C1 segment of cervical spinal cord (tissue), 14 donors: ENCODE measurements at regions not wholly inside any gene's neighbourhood (a gene's known extent, or its start where the extent isn't known, plus 50 kb on each side); places are given as distances from the start of the nearest gene placed in this dataset.
"Not testable (repeated sequence)": the region's sequence is repeated elsewhere in the genome, so short reads cannot be mapped to it uniquely, and the experiment has no call there.

Experiments used
- DNase-seq, 14 donors: peaks; one replicate each; lab custom pipeline; 2025; lab: John Stamatoyannopoulos, UW

DNA sequence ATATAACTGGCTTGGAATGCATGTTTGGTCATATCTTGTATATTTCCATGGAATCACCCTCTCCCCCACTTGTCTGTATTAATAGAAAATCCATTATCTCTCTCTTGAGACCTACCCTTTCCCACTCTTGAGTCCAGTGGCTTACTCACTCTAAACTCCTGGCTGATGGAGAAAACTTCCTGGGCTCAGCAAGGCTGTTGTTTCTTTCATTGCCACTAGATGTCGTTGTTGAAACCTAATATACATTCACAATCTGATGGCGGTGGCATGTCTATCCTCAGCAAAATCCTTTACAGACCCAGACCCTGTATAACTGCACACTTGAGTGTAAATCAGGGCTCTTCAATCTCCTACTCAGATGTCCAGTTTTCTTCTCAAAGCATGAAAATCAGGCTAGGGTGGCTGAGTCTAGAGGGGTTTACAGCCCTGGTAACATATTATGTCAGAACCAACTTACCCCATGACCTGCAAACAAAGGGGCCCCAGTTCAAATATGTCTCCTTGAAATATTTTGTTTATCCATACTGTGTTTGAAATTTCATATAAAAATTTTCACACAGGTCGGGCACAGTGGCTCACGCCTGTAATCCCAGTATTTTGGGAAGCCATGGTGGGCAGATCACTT is 70.0 kb upstream of the FAM241A start:
- DNase-seq = no peak

DNA sequence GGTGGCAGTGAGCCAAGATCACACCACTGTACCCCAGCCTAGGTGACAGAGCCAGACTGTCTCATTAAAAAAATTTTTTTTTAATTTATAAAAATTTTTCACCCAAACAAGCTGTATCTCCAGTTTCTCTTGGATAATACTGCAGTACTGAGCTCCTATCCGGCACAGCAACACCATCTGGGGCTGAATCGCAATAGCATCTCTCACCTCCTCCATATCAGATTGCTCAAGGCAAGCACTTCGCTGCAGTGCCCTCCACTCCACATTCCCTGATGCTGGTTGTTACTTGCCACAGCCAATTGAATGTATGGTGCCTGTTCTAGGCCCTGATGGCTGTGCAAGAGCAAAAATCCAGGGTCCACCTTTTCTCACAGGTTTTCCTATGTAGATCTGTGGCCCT is 69.3 kb upstream of the FAM241A start:
- no peak for DNase-seq

DNA sequence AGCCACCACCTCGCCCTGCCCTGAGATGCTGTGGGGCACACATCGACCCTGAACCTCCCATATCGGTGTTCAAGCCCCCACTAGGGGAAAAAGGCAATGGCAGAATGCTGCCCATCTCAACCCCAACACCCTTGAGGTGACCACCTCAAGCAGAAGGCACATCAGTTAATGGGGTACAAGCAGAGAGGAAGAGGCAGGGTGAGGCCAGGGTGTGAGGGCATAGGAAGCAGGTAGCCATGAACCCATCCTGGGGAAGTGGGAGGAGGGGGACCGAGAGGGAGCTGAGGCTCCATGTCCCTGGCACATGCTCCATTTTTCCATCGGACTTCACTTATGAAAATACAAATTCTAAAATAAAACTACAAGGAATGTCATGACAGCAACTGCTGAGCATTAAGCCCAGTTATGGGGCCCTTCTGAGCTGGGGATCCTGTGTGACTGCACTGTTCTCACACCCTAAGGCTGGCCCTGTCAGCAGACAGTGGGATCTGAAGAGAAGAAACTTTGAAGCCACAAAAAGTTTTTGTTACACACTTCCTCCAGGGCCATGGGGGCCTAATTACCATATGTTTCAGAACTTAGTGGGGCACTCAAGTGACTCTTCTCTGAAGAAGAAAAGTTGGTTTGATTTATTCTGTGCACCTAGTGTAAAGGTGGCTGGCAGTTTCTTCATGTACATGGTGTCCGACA is 68.2 kb upstream of the FAM241A start:
- no peak for DNase-seq

DNA sequence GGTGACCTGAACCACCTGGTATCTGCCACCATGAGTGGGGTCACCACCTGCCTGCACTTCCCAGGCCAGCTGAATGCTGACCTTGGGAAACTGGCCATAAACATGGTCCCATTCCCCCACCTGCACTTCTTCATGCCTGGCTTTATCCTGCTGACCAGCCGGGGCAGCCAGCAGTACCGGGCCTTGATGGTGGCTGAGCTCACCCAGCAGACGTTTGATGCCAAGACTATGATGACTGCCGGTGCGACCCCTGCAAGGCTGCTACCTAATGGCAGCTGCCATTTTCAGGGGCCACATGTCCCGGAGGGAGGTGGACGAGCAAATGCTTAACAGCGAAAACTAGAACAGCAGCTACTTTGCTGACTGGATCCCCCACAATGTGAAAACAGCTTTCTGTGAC is 67.5 kb upstream of the FAM241A start:
- DNase-seq = no peak

DNA sequence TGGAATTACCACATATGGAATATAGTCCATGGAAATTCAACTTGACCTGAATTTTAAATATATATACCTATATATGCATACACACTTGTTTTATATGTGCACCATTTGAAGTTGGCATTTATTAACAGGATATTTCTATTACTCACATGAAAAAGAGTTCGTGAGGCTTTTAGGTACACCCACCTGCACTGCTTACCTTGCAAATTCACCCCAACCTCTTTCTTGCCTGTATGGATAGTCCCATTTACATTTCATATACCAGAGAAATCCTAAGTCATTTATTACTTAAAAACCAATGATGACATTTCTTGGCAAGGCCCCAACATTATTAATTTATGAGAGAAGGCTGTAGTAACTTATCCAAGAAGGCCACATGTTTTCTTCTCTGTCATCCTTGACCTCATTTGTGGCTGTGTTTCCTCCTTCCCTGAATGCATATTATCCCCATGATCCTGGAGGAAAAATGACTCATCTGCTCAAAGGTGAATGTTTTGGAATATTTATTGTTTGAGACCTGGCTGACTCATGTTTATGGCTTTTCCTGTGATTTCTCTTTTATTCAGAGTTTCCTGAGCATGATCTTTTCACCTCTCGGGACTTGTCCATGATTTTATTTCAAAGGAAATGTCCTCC is 62.2 kb upstream of the FAM241A start:
- DNase-seq = no peak

DNA sequence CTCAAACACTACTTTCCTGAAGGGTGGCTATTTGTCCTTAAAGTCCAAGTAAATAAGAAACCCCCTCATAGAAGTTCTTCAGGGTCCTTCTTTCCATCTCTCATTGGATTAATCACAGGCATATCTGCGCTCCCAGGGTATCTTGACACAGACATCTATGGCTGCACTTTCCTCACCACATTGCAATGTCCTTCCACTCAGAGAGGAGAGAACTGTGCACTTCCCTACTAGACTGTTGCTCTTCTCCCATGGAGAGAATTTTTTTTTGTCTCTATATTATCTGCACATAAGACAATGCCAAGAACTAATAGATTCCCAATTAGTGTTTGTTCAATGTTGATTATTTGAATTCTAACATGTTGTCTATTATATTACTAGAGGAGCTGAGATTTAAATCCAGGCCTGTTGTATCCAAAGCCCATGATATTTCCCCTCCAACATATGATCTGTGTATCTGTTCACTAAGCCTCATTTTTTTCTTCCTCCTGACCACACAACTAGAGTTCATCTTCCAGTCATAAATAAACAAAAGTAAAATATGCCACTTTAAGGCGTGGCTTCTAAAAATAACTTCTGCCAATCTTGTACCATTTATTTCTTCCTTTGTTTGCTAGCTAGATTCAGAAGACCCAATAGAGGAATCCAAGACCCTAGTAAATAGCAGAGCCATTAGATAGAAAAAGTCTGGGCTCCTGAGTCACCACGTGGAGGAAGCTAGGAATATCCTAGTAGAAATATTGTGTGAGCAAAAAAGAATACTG is 61.5 kb upstream of the FAM241A start:
- no peak for DNase-seq

DNA sequence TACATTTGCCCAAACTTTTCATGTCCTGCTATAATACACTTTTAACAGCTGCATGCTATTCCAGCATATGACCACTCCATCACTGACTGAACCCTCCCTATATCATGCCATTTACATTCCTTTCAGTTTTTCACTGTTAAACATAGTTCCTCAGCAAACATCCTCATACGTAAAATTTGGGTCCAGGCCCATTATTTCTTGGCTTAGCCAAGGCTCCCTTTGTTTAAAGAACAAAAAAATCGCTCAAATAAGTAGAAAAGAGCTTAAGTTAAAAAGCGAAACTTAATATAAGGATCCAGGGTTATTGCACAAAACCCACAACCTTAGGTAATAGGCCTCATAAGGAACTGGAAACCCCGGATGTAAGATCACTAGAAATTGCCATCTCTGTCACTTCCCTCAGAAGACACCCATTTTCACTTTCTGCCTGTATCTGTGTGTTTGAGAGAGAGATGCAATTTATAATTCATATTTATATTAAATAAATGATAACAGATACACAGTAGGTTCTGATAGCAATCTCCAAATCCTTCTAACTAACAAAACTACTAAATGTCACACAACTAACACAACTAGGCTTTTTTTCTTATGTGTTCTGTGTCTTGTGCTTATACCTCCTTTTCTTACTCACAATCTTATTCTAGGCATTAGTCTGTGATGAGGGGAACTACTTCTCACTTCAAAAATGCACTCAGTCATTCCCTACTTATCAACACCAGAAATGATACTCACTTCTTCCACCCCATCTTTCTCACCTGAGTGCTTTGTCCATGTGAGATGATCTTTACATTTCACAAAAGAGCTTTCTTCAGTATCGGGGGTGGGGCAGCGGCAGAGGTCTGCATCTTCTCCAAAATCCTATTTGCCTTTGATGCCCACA is 59.9 kb upstream of the FAM241A start:
- no peak for DNase-seq

DNA sequence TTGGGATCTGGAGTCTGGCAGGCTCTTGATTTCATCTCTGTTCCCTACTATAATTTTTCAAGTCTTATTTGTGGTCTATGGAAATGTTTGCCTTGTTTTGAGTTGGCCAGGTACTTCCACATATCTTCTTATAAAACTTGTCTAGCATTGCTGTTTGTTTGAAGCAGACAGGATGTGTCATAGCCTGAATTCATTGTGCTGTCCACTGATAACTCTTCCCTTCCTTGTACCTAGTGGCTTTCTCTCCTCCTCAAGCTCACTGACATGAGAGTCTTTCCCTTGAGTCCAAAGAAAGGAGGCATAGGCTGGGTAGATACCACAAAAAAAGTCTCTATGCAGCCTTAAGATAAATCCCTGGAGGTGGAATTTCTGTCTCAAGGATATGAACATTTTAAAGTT is 59.2 kb upstream of the FAM241A start:
- DNase-seq = no peak

DNA sequence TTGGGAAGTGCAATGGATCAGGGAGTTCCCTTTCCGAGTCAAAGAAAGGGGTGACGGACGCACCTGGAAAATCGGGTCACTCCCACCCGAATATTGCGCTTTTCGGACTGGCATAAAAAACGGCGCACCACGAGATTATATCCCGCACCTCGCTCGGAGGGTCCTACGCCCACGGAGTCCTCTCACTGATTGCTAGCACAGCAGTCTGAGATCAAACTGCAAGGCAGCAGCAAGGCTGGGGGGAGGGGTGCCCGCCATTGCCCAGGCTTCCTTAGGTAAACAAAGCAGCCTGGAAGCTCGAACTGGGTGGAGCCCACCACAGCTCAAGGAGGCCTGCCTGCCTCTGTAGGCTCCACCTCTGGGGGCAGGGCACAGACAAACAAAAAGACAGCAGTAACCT is 58.6 kb upstream of the FAM241A start:
- not testable (repeated sequence) for DNase-seq

DNA sequence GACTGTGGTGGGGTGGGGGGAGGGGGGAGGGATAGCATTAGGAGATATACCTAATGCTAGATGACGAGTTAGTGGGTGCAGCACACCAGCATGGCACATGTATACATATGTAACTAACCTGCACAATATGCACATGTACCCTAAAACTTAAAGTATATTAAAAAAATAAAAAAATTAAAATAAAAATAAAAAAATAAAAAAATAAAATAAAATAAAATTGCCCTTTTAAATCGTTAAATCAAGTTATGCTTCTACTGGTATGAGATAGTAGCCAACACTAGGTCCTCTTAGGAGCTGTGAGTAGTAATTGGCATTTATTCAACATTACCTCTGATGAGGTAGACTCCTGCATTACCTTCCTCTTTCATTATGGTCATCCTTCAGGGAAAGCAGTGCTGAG is 52.9 kb upstream of the FAM241A start:
- not testable (repeated sequence) for DNase-seq

DNA sequence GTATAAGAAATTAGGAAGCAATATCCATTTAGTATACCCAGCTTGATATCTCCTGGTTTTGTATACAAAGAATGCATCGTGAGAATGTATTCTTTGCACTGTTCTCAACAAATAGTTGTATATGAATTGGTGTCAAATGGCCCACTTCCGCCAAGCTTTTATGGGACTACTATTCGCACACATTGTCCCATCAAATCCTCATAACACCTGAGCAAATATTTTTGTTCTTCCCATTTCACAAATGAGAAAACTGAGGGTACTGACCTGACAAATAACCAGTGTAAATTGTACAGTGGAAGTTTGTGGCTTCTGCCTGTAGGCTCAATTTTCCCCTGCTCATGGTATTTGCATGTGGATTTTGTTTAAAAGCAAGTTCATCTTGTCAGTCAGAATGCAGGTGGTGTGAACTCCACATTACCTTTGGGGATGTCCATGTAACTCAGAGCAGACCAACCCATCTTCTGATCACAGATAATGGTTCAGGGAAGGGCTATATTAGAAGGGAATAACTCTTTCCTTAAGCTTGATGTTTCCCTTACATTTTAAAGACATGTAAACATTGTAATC is 51.5 kb upstream of the FAM241A start:
- no peak for DNase-seq

DNA sequence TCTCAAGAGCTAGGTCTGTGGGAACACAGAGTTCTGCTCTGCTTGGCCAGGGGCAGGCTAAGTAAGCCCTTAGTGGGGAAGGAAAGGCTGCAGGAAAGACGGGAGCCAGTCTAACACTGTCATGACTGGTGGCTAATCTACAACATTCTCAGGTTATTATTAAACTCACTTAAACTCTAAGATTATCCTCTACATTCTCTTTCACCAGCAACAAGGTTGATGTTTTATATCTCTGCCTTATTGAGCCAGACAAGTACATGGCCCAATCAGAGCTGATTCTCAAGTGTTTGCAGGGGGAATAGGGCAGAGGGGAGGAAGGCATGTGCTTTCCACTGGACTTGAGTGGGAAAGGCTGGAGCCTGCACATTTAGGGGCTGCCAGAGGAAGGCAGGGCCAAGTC is 50.9 kb upstream of the FAM241A start:
- no peak for DNase-seq
